A549 (cell line): ENCODE measurements at regions not wholly inside any gene's neighbourhood (a gene's known extent, or its start where the extent isn't known, plus 50 kb on each side); places are given as distances from the start of the nearest gene placed in this dataset.

ENCODE experiments used
- ATAC-seq, 2 experiments: fragments of 200-7000 bp in 1 of 2; fragments of >200 bp in 1 of 2; cut with Nextera tagmentation in 1 of 2; cut with Tn5 transposase in 1 of 2; 3 replicates each; pipeline versions ENCODE4 v1.8.0 to v1.9.1; 2018 to 2020; ENCODE audit warnings: mild to moderate bottlenecking in 1 of 2, moderate library complexity in 1 of 2
- CTCF ChIA-PET: fragments of 300-600 bp; sonication (Branson Sonifier 250); formaldehyde crosslinking; extraction: SDS; loops from one replicate; lab custom pipeline; 2021; ENCODE audit warnings: antibody characterized with exemption, inconsistent platforms; lab: Yijun Ruan, JAX
- POLR2A ChIA-PET: fragments of 350-600 bp; formaldehyde crosslinking; extraction: SDS; loops from one replicate; lab custom pipeline; 2021; ENCODE audit warnings: antibody characterized with exemption, inconsistent platforms; lab: Yijun Ruan, JAX
- DNase-seq, 2 experiments: peaks; one replicate each; pipeline versions ENCODE4 v3.0.0 to v3.0.0-alpha.2; 2011 to 2016; ENCODE audit warnings: low read depth in 1 of 2, low spot score in 1 of 2
- FAIRE-seq: peaks from 2 replicates; lab custom pipeline; 2011; peaks lifted over from hg19 to GRCh38; lab: Jason Lieb, UNC
- H3K27ac ChIP-seq, 2 experiments: fragments of >200 bp; sonication (Bioruptor Twin); formaldehyde crosslinking; 3 replicates each; pipeline ENCODE4 v1.5.1; 2016 to 2017
- H3K4me1 ChIP-seq: fragments of >200 bp; sonication (Bioruptor Twin); formaldehyde crosslinking; 3 replicates; pipeline ENCODE4 v1.6.1; 2016
- H3K4me2 ChIP-seq: fragments of >200 bp; sonication (Bioruptor Twin); formaldehyde crosslinking; 3 replicates; pipeline ENCODE4 v1.6.1; 2016
- H3K4me3 ChIP-seq: fragments of >200 bp; sonication (Bioruptor Twin); formaldehyde crosslinking; 3 replicates; pipeline ENCODE4 v1.5.1; 2016
- H3K9me3 ChIP-seq: fragments of >200 bp; sonication (Bioruptor Twin); formaldehyde crosslinking; 3 replicates; pipeline ENCODE4 v1.6.1; 2016
- BHLHE40 ChIP-seq: IDR thresholded peaks from 2 replicates; pipeline ENCODE4 v1.6.1; 2012; ENCODE audit warnings: low read depth, low read length, inconsistent platforms
- CBX2 ChIP-seq: fragments of 200-600 bp; sonication (generic); IDR thresholded peaks from 2 replicates; pipeline ENCODE4 v1.6.1; 2016; ENCODE audit warnings: low read depth, mild to moderate bottlenecking, borderline replicate concordance
- CEBPB ChIP-seq, 2 experiments: fragments of >200 bp in 1 of 2; sonication (Bioruptor Twin) in 1 of 2; formaldehyde crosslinking in 1 of 2; IDR thresholded peaks; 2 replicates each; pipeline ENCODE4 v1.6.1; 2012 to 2016
- ELK1 ChIP-seq: fragments of 150-350 bp; IDR thresholded peaks from 2 replicates; pipeline ENCODE4 v1.6.1; 2014; ENCODE audit warnings: low read depth, mild to moderate bottlenecking, low read length
- EP300 ChIP-seq, 2 experiments: fragments of >200 bp; sonication (Bioruptor Twin); formaldehyde crosslinking; IDR thresholded peaks; 2 replicates in 1 of 2; 3 replicates in 1 of 2; pipeline ENCODE4 v1.6.1; 2016 to 2017
- FOSB ChIP-seq: fragments of 250-450 bp; sonication (Bioruptor Pico); IDR thresholded peaks from 2 replicates; pipeline ENCODE4 v1.5.0; 2020; ENCODE audit warnings: mild to moderate bottlenecking, moderate library complexity
- FOSL2 ChIP-seq, 2 experiments: fragments of 450-650 bp in 1 of 2; fragments of >200 bp in 1 of 2; sonication (Bioruptor Twin) in 1 of 2; formaldehyde crosslinking; IDR thresholded peaks; 2 replicates each; pipeline versions ENCODE4 v1.5.0 to v1.6.1; 2016 to 2020; ENCODE audit warnings: mild to moderate bottlenecking in 1 of 2, moderate library complexity in 1 of 2
- HOXB13 ChIP-seq: fragments of 250-450 bp; sonication (Bioruptor Pico); IDR thresholded peaks from 2 replicates; pipeline ENCODE4 v1.5.0; 2020; ENCODE audit warnings: low read depth, mild to moderate bottlenecking, moderate library complexity
- JUNB ChIP-seq: fragments of >200 bp; sonication (Bioruptor Twin); formaldehyde crosslinking; IDR thresholded peaks from 2 replicates; pipeline ENCODE4 v1.6.1; 2016
- KDM1A ChIP-seq: fragments of 200-600 bp; sonication (generic); IDR thresholded peaks from 2 replicates; pipeline ENCODE4 v1.6.1; 2016; ENCODE audit warnings: low read depth, mild to moderate bottlenecking
- KDM5A ChIP-seq: fragments of 200-600 bp; sonication (generic); IDR thresholded peaks from 2 replicates; pipeline ENCODE4 v1.6.1; 2016; ENCODE audit warnings: antibody characterized with exemption, mild to moderate bottlenecking
- MAX ChIP-seq: IDR thresholded peaks from 2 replicates; pipeline ENCODE4 v1.6.1; 2012
- MYC ChIP-seq: IDR thresholded peaks from 2 replicates; pipeline ENCODE4 v1.6.1; 2012; ENCODE audit warnings: mild to moderate bottlenecking, inconsistent platforms, low read length, improper control_type of control experiment, borderline replicate concordance
- PHF8 ChIP-seq: fragments of 200-600 bp; sonication (generic); IDR thresholded peaks from 2 replicates; pipeline ENCODE4 v1.6.1; 2016; ENCODE audit warnings: low read depth, mild to moderate bottlenecking, antibody characterized with exemption, moderate library complexity, borderline replicate concordance
- POLR2AphosphoS2 ChIP-seq: conservative IDR thresholded peaks from 2 replicates; pipeline ENCODE4 v1.6.1; 2012; ENCODE audit warnings: low read length, improper control_type of control experiment, inconsistent platforms
- RAD21 ChIP-seq, 2 experiments: fragments of >200 bp in 1 of 2; sonication (Bioruptor Twin) in 1 of 2; formaldehyde crosslinking in 1 of 2; IDR thresholded peaks in 1 of 2; conservative IDR thresholded peaks in 1 of 2; 2 replicates in 1 of 2; 3 replicates in 1 of 2; pipeline ENCODE4 v1.6.1; 2012 to 2018; ENCODE audit warnings: inconsistent platforms in 1 of 2
- RFX5 ChIP-seq: fragments of 450-650 bp; IDR thresholded peaks from 2 replicates; pipeline ENCODE4 v1.7.1; 2014; ENCODE audit warnings: antibody characterized with exemption, mild to moderate bottlenecking, moderate library complexity
- SMC3 ChIP-seq: fragments of >200 bp; sonication (Bioruptor Twin); formaldehyde crosslinking; IDR thresholded peaks from 3 replicates; pipeline ENCODE4 v1.6.1; 2018; ENCODE audit warnings: inconsistent platforms
- SREBF2 ChIP-seq: fragments of 450-650 bp; IDR thresholded peaks from 2 replicates; pipeline ENCODE4 v1.6.1; 2014; ENCODE audit warnings: mild to moderate bottlenecking, moderate library complexity
- USF2 ChIP-seq: fragments of 450-650 bp; IDR thresholded peaks from 2 replicates; pipeline ENCODE4 v1.6.1; 2014; ENCODE audit warnings: antibody characterized with exemption
- ZNF302 ChIP-seq: fragments of 250-450 bp; sonication (Bioruptor Pico); IDR thresholded peaks from 2 replicates; pipeline ENCODE4 v1.9.0; 2021; ENCODE audit warnings: inconsistent platforms, mild to moderate bottlenecking, moderate library complexity
- whole genome bisulfite sequencing: methylation state at CpG from one replicate; pipeline ENCODE4 v1.1.6; 2017; ENCODE audit errors: missing lambda C conversion rate; 5-methylcytosine and 5-hydroxymethylcytosine counted together

- no peak overlapping the region for H3K4me2 ChIP-seq
- ATAC-seq: no peak
- H3K27ac ChIP-seq: no peak overlapping the region
- H3K4me3 ChIP-seq: no peak overlapping the region
- 17% methylated on average over 2 of the region's 2 CpGs for WGBS
- no peaks in the 10 kb centered on the region for H3K4me1 ChIP-seq
- H3K9me3 ChIP-seq: no peaks in the 10 kb centered on the region
- TF ChIP-seq KDM1A: no peak
- TF ChIP-seq FOSL2 (IDR thresholded peaks at IDR 0.05): no peak
- TF ChIP-seq FOSL2 (CRISPR knock-in tag; IDR thresholded peaks at IDR 0.05): no peak
- TF ChIP-seq KDM5A: no peak
- no peak for TF ChIP-seq BHLHE40
- no peak for TF ChIP-seq SREBF2
- no peak for TF ChIP-seq MAX
- TF ChIP-seq RFX5: no peak
- no peak for TF ChIP-seq JUNB
- no peak for TF ChIP-seq RAD21 (conservative IDR thresholded peaks at IDR 0.05 in 1 of 2, IDR thresholded peaks at IDR 0.05 in 1 of 2)
- no peak for TF ChIP-seq POLR2AphosphoS2
- no peak for TF ChIP-seq CEBPB (IDR thresholded peaks at IDR 0.05)
- no peak for TF ChIP-seq PHF8
- TF ChIP-seq CBX2: no peak
- no peak for TF ChIP-seq ZNF302 (CRISPR knock-in tag)
- TF ChIP-seq EP300 (IDR thresholded peaks at IDR 0.05): no peak
- TF ChIP-seq FOSB: no peak
- ChIA-PET CTCF (no interaction called here), POLR2A (no interaction called here)
- no peak for DNase-seq
- FAIRE-seq: no peak
These were observed 71.6 kb upstream of the HTR2A start for GRCh38 chr13:46968450-46968849.

GRCh38 chr13:46964789-46965527 is 68.1 kb upstream of the HTR2A start:
- no peak overlapping the region for H3K4me3 ChIP-seq

More at GRCh38 chr13:46964789-46965527, 68.1 kb upstream of the HTR2A start:
- Histone ChIP-seq H3K4me2 (no peak overlapping the region), H3K4me1 (no peaks in the 10 kb centered on the region), H3K27ac (no peak overlapping the region), H3K9me3 (no peaks in the 10 kb centered on the region)
- no peak for FAIRE-seq
- ChIA-PET POLR2A (no interaction called here), CTCF (no interaction called here)
- 43% methylated on average over 1 of the region's 2 CpGs for WGBS
- DNase-seq: no peak
- ATAC-seq: no peak
- TF ChIP-seq USF2: no peak
- no peak for TF ChIP-seq ELK1
- no peak for TF ChIP-seq MAX
- no peak for TF ChIP-seq SMC3
- TF ChIP-seq FOSL2 (IDR thresholded peaks at IDR 0.05): no peak
- no peak for TF ChIP-seq FOSL2 (CRISPR knock-in tag; IDR thresholded peaks at IDR 0.05)
- no peak for TF ChIP-seq HOXB13 (CRISPR knock-in tag)
- TF ChIP-seq CBX2: no peak
- TF ChIP-seq MYC: no peak
